ENCODE measurements at regions not wholly inside any gene's neighbourhood (a gene's known extent, or its start where the extent isn't known, plus 50 kb on each side); places are given as distances from the start of the nearest gene placed in this dataset.

- no peak overlapping the region for H3K4me3 ChIP-seq (ENCODE audit: low read depth in 1 of 2, low read length in 2 of 2)
- no peaks in the 10 kb centered on the region for H3K36me3 ChIP-seq (ENCODE audit: control insufficient read depth in 2 of 2, insufficient read depth in 2 of 2, low read length in 1 of 2)
- WGBS, 2 donors, result 59 to 72% methylated on average over 5 of the region's 5 CpGs
- H3K4me1 ChIP-seq (ENCODE audit: control insufficient read depth in 2 of 2, insufficient read depth in 2 of 2, low read length in 1 of 2), result no peaks in the 10 kb centered on the region
- H3K27ac ChIP-seq (ENCODE audit: low read depth in 2 of 2, low read length in 1 of 2), result no peak overlapping the region
- no peaks in the 10 kb centered on the region for H3K9me3 ChIP-seq (ENCODE audit: control insufficient read depth in 2 of 2, insufficient read depth in 1 of 2, low read depth in 1 of 2, low read length in 1 of 2)
- no peaks in the 10 kb centered on the region for H3K27me3 ChIP-seq (ENCODE audit: control insufficient read depth in 1 of 2, insufficient read depth in 2 of 2, low read length in 2 of 2)
These were observed 352.3 kb upstream of the TMPO start for GRCh38 chr12:98162906-98163678.

- no peaks in the 10 kb centered on the region for H3K36me3 ChIP-seq (ENCODE audit: control insufficient read depth in 2 of 2, insufficient read depth in 2 of 2, low read length in 1 of 2)
- H3K4me1 ChIP-seq (ENCODE audit: control insufficient read depth in 2 of 2, insufficient read depth in 2 of 2, low read length in 1 of 2), result no peaks in the 10 kb centered on the region
- WGBS, 2 donors, result 74 to 81% methylated on average over 2 of the region's 2 CpGs
- H3K27me3 ChIP-seq (ENCODE audit: control insufficient read depth in 1 of 2, insufficient read depth in 2 of 2, low read length in 2 of 2), result no peaks in the 10 kb centered on the region
- H3K9me3 ChIP-seq (ENCODE audit: control insufficient read depth in 2 of 2, insufficient read depth in 1 of 2, low read depth in 1 of 2, low read length in 1 of 2), result peaks cover 0 to 3% of the 10 kb centered on the region in 2 donors
- H3K4me3 ChIP-seq (ENCODE audit: low read depth in 1 of 2, low read length in 2 of 2), result no peak overlapping the region
- no peak overlapping the region for H3K27ac ChIP-seq (ENCODE audit: low read depth in 2 of 2, low read length in 1 of 2)
These were observed 343.1 kb upstream of the TMPO start for GRCh38 chr12:98172304-98172703.

GRCh38 chr12:98172801-98173200 is 342.6 kb upstream of the TMPO start:
- Histone ChIP-seq H3K36me3 (ENCODE audit: control insufficient read depth in 2 of 2, insufficient read depth in 2 of 2, low read length in 1 of 2) (no peaks in the 10 kb centered on the region), H3K9me3 (ENCODE audit: control insufficient read depth in 2 of 2, insufficient read depth in 1 of 2, low read depth in 1 of 2, low read length in 1 of 2) (peaks cover 0 to 3% of the 10 kb centered on the region in 2 donors), H3K4me3 (ENCODE audit: low read depth in 1 of 2, low read length in 2 of 2) (no peak overlapping the region), H3K27me3 (ENCODE audit: control insufficient read depth in 1 of 2, insufficient read depth in 2 of 2, low read length in 2 of 2) (no peaks in the 10 kb centered on the region), H3K4me1 (ENCODE audit: control insufficient read depth in 2 of 2, insufficient read depth in 2 of 2, low read length in 1 of 2) (no peaks in the 10 kb centered on the region), H3K27ac (ENCODE audit: low read depth in 2 of 2, low read length in 1 of 2) (no peak overlapping the region)
- 81 to 86% methylated on average over 3 of the region's 3 CpGs for WGBS, 2 donors

- H3K27ac ChIP-seq (ENCODE audit: low read depth in 2 of 2, low read length in 1 of 2), result no peak overlapping the region
- H3K9me3 ChIP-seq (ENCODE audit: control insufficient read depth in 2 of 2, insufficient read depth in 1 of 2, low read depth in 1 of 2, low read length in 1 of 2), result peaks cover 0 to 3% of the 10 kb centered on the region in 2 donors
- H3K36me3 ChIP-seq (ENCODE audit: control insufficient read depth in 2 of 2, insufficient read depth in 2 of 2, low read length in 1 of 2), result no peaks in the 10 kb centered on the region
- WGBS, 2 donors, result 92 to 99% methylated on average over 1 of the region's 1 CpG
- no peaks in the 10 kb centered on the region for H3K27me3 ChIP-seq (ENCODE audit: control insufficient read depth in 1 of 2, insufficient read depth in 2 of 2, low read length in 2 of 2)
- no peak overlapping the region for H3K4me3 ChIP-seq (ENCODE audit: low read depth in 1 of 2, low read length in 2 of 2)
- H3K4me1 ChIP-seq (ENCODE audit: control insufficient read depth in 2 of 2, insufficient read depth in 2 of 2, low read length in 1 of 2), result no peaks in the 10 kb centered on the region
These were observed 341.5 kb upstream of the TMPO start for GRCh38 chr12:98173773-98174427.

- H3K9me3 ChIP-seq (ENCODE audit: control insufficient read depth in 2 of 2, insufficient read depth in 1 of 2, low read depth in 1 of 2, low read length in 1 of 2), result peaks cover 0 to 3% of the 10 kb centered on the region in 2 donors
- H3K27me3 ChIP-seq (ENCODE audit: control insufficient read depth in 1 of 2, insufficient read depth in 2 of 2, low read length in 2 of 2), result no peaks in the 10 kb centered on the region
- no peak overlapping the region for H3K4me3 ChIP-seq (ENCODE audit: low read depth in 1 of 2, low read length in 2 of 2)
- no peaks in the 10 kb centered on the region for H3K4me1 ChIP-seq (ENCODE audit: control insufficient read depth in 2 of 2, insufficient read depth in 2 of 2, low read length in 1 of 2)
- WGBS, 2 donors, result 73 to 81% methylated on average over 5 of the region's 5 CpGs
- H3K27ac ChIP-seq (ENCODE audit: low read depth in 2 of 2, low read length in 1 of 2), result no peak overlapping the region
- no peaks in the 10 kb centered on the region for H3K36me3 ChIP-seq (ENCODE audit: control insufficient read depth in 2 of 2, insufficient read depth in 2 of 2, low read length in 1 of 2)
These were observed 341.0 kb upstream of the TMPO start for GRCh38 chr12:98174428-98174809.

- Histone ChIP-seq H3K9me3 (ENCODE audit: control insufficient read depth in 2 of 2, insufficient read depth in 1 of 2, low read depth in 1 of 2, low read length in 1 of 2) (peaks cover 0 to 3% of the 10 kb centered on the region in 2 donors), H3K4me3 (ENCODE audit: low read depth in 1 of 2, low read length in 2 of 2) (no peak overlapping the region), H3K27me3 (ENCODE audit: control insufficient read depth in 1 of 2, insufficient read depth in 2 of 2, low read length in 2 of 2) (no peaks in the 10 kb centered on the region), H3K4me1 (ENCODE audit: control insufficient read depth in 2 of 2, insufficient read depth in 2 of 2, low read length in 1 of 2) (no peaks in the 10 kb centered on the region), H3K36me3 (ENCODE audit: control insufficient read depth in 2 of 2, insufficient read depth in 2 of 2, low read length in 1 of 2) (no peaks in the 10 kb centered on the region), H3K27ac (ENCODE audit: low read depth in 2 of 2, low read length in 1 of 2) (no peak overlapping the region)
These were observed 337.3 kb upstream of the TMPO start for GRCh38 chr12:98178126-98178525.

GRCh38 chr12:98179151-98179550 is 336.2 kb upstream of the TMPO start:
- H3K4me3 ChIP-seq (ENCODE audit: low read depth in 1 of 2, low read length in 2 of 2), result no peak overlapping the region
- H3K27ac ChIP-seq (ENCODE audit: low read depth in 2 of 2, low read length in 1 of 2), result no peak overlapping the region
- H3K4me1 ChIP-seq (ENCODE audit: control insufficient read depth in 2 of 2, insufficient read depth in 2 of 2, low read length in 1 of 2), result no peaks in the 10 kb centered on the region
- peaks cover 0 to 3% of the 10 kb centered on the region in 2 donors for H3K9me3 ChIP-seq (ENCODE audit: control insufficient read depth in 2 of 2, insufficient read depth in 1 of 2, low read depth in 1 of 2, low read length in 1 of 2)
- H3K36me3 ChIP-seq (ENCODE audit: control insufficient read depth in 2 of 2, insufficient read depth in 2 of 2, low read length in 1 of 2), result no peaks in the 10 kb centered on the region
- H3K27me3 ChIP-seq (ENCODE audit: control insufficient read depth in 1 of 2, insufficient read depth in 2 of 2, low read length in 2 of 2), result no peaks in the 10 kb centered on the region

GRCh38 chr12:98180603-98181002 is 334.8 kb upstream of the TMPO start:
- Histone ChIP-seq H3K27ac (ENCODE audit: low read depth in 2 of 2, low read length in 1 of 2) (no peak overlapping the region), H3K36me3 (ENCODE audit: control insufficient read depth in 2 of 2, insufficient read depth in 2 of 2, low read length in 1 of 2) (no peaks in the 10 kb centered on the region), H3K4me3 (ENCODE audit: low read depth in 1 of 2, low read length in 2 of 2) (no peak overlapping the region), H3K27me3 (ENCODE audit: control insufficient read depth in 1 of 2, insufficient read depth in 2 of 2, low read length in 2 of 2) (no peaks in the 10 kb centered on the region), H3K4me1 (ENCODE audit: control insufficient read depth in 2 of 2, insufficient read depth in 2 of 2, low read length in 1 of 2) (no peaks in the 10 kb centered on the region), H3K9me3 (ENCODE audit: control insufficient read depth in 2 of 2, insufficient read depth in 1 of 2, low read depth in 1 of 2, low read length in 1 of 2) (peaks cover 0 to 3% of the 10 kb centered on the region in 2 donors)
- 77 to 78% methylated on average over 13 of the region's 13 CpGs for WGBS, 2 donors

GRCh38 chr12:98182821-98183220 is 332.6 kb upstream of the TMPO start:
- Histone ChIP-seq H3K27me3 (ENCODE audit: control insufficient read depth in 1 of 2, insufficient read depth in 2 of 2, low read length in 2 of 2) (no peaks in the 10 kb centered on the region), H3K4me3 (ENCODE audit: low read depth in 1 of 2, low read length in 2 of 2) (no peak overlapping the region), H3K27ac (ENCODE audit: low read depth in 2 of 2, low read length in 1 of 2) (no peak overlapping the region), H3K9me3 (ENCODE audit: control insufficient read depth in 2 of 2, insufficient read depth in 1 of 2, low read depth in 1 of 2, low read length in 1 of 2) (no peaks in the 10 kb centered on the region), H3K36me3 (ENCODE audit: control insufficient read depth in 2 of 2, insufficient read depth in 2 of 2, low read length in 1 of 2) (no peaks in the 10 kb centered on the region), H3K4me1 (ENCODE audit: control insufficient read depth in 2 of 2, insufficient read depth in 2 of 2, low read length in 1 of 2) (no peaks in the 10 kb centered on the region)
- WGBS, 2 donors, result 83 to 90% methylated on average over 2 of the region's 2 CpGs

GRCh38 chr12:98185606-98186005 is 329.8 kb upstream of the TMPO start:
- Histone ChIP-seq H3K27me3 (ENCODE audit: control insufficient read depth in 1 of 2, insufficient read depth in 2 of 2, low read length in 2 of 2) (no peaks in the 10 kb centered on the region), H3K9me3 (ENCODE audit: control insufficient read depth in 2 of 2, insufficient read depth in 1 of 2, low read depth in 1 of 2, low read length in 1 of 2) (no peaks in the 10 kb centered on the region), H3K27ac (ENCODE audit: low read depth in 2 of 2, low read length in 1 of 2) (no peak overlapping the region), H3K36me3 (ENCODE audit: control insufficient read depth in 2 of 2, insufficient read depth in 2 of 2, low read length in 1 of 2) (no peaks in the 10 kb centered on the region), H3K4me3 (ENCODE audit: low read depth in 1 of 2, low read length in 2 of 2) (no peak overlapping the region), H3K4me1 (ENCODE audit: control insufficient read depth in 2 of 2, insufficient read depth in 2 of 2, low read length in 1 of 2) (no peaks in the 10 kb centered on the region)
- whole genome bisulfite sequencing, 2 donors, result 70 to 76% methylated on average over 3 of the region's 3 CpGs

Measured in esophagus (tissue), 2 donors.